ENCODE measurements at regions not wholly inside any gene's neighbourhood (a gene's known extent, or its start where the extent isn't known, plus 50 kb on each side); places are given as distances from the start of the nearest gene placed in this dataset.

DNA sequence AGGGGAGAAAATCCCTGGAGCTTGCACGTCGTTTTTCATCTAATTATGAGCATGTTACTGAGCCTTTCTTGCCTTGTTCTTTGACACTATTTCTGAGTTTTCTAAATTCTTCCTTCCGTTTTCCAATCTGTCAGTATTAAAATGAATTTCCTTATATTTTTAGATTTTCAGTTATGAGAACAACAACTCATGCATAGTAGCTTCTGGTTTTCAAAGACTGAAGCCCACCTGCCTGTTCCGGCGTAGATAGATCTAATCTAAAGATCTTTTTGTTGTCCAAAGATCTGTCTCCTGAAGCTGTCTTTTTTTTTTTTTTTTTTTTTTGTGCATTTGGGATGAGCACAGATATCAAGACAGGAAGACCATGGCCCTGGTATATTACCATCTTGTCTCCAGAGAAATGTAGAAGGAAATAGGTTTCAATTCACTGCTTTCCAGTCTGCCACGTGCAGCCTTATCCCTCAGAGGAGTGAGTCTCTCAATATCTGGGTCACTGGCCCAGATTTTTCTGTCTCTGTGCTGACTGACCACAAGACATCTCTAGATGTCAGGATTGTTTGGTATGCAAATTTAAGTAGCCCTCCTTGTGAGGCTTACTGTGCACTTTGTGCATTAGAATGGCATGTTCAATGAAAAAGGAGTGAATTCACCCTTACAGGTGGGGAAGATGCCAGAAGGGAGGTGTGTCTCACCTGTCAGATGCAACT is 222.3 kb upstream of the TMC3 start:
- no peak for TF ChIP-seq POLR2A (IDR thresholded peaks at IDR 0.05)
- TF ChIP-seq, protein P1, sequence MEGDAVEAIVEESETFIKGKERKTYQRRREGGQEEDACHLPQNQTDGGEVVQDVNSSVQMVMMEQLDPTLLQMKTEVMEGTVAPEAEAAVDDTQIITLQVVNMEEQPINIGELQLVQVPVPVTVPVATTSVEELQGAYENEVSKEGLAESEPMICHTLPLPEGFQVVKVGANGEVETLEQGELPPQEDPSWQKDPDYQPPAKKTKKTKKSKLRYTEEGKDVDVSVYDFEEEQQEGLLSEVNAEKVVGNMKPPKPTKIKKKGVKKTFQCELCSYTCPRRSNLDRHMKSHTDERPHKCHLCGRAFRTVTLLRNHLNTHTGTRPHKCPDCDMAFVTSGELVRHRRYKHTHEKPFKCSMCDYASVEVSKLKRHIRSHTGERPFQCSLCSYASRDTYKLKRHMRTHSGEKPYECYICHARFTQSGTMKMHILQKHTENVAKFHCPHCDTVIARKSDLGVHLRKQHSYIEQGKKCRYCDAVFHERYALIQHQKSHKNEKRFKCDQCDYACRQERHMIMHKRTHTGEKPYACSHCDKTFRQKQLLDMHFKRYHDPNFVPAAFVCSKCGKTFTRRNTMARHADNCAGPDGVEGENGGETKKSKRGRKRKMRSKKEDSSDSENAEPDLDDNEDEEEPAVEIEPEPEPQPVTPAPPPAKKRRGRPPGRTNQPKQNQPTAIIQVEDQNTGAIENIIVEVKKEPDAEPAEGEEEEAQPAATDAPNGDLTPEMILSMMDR (IDR thresholded peaks at IDR 0.05), result no peak
